ENCODE measurements at regions not wholly inside any gene's neighbourhood (a gene's known extent, or its start where the extent isn't known, plus 50 kb on each side); places are given as distances from the start of the nearest gene placed in this dataset.

GRCh38 chr13:86403181-86403580, 604.0 kb upstream of the SLITRK6 start:
- no peak for DNase-seq (ENCODE audit: low read depth)
- no peak overlapping the region for H3K4me3 ChIP-seq (ENCODE audit: low read depth, low read length)
- TF ChIP-seq, protein P1, sequence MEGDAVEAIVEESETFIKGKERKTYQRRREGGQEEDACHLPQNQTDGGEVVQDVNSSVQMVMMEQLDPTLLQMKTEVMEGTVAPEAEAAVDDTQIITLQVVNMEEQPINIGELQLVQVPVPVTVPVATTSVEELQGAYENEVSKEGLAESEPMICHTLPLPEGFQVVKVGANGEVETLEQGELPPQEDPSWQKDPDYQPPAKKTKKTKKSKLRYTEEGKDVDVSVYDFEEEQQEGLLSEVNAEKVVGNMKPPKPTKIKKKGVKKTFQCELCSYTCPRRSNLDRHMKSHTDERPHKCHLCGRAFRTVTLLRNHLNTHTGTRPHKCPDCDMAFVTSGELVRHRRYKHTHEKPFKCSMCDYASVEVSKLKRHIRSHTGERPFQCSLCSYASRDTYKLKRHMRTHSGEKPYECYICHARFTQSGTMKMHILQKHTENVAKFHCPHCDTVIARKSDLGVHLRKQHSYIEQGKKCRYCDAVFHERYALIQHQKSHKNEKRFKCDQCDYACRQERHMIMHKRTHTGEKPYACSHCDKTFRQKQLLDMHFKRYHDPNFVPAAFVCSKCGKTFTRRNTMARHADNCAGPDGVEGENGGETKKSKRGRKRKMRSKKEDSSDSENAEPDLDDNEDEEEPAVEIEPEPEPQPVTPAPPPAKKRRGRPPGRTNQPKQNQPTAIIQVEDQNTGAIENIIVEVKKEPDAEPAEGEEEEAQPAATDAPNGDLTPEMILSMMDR (IDR thresholded peaks at IDR 0.05; ENCODE audit: insufficient read depth, low read depth, low read length, missing control alignments), result no peak

- TF ChIP-seq, protein P1 (IDR thresholded peaks at IDR 0.05; ENCODE audit: insufficient read depth, low read depth, low read length, missing control alignments), result no peak
- H3K4me3 ChIP-seq (ENCODE audit: low read depth, low read length), result no peak overlapping the region
- DNase-seq (ENCODE audit: low read depth), result peak; percentile 0
Measured at GRCh38 chr13:86409466-86410241, 610.4 kb upstream of the SLITRK6 start.

DNA sequence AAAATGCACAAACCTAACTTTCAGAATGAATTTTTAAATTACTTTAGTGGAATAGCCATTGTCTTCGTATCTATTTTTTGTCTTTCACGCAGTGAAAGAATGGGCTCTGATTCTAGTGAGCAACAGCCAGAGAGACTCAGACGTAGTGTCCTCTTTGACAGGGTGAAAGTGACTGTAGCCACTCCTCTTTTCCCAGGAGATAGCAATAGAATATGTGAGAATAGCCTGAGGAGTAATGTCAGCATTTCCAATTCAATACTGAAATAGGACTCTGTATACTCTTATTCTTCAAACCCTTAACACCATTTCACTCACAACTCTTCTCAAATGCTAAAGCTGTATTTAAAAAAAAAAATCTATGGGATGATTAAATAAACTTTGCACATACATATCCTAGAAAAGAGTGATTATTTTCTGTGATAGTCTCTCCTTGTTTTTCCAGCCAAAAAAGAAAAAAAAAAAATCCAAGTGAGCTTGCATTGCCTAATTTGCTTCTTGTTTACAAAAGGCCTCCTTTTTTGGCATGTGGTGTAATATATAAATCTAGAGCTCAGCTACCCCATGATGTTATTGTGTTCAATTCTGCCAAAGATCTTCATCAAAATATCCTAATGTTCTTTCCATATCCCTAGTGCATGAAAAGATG, 626.1 kb upstream of the SLITRK6 start:
- TF ChIP-seq, protein P1 (IDR thresholded peaks at IDR 0.05; ENCODE audit: insufficient read depth, low read depth, low read length, missing control alignments), result no peak
- H3K4me3 ChIP-seq (ENCODE audit: low read depth, low read length), result no peak overlapping the region
- no peak for DNase-seq (ENCODE audit: low read depth)

GRCh38 chr13:86426437-86426836, 627.2 kb upstream of the SLITRK6 start:
- no peak for DNase-seq (ENCODE audit: low read depth)
- H3K4me3 ChIP-seq (ENCODE audit: low read depth, low read length), result no peak overlapping the region
- TF ChIP-seq, protein P1 (IDR thresholded peaks at IDR 0.05; ENCODE audit: insufficient read depth, low read depth, low read length, missing control alignments), result no peak

DNA sequence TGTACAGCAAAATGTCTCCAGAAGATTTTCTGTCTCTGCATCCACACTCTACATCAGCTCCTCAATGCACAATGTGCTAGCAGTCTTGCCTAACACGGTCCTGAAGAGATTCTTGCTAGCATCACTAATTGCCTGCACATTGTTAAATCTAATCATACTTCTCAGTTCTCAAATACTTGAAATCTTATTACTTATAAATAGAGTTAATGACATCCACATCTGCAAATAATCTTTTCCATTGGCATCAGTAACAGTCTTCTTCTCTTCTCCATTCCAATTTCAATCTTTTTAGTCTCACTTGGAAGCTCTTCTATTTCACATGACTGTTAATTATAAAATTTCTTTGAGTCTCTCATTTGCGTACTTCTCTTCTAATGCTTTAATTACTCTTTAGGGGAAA, 630.5 kb upstream of the SLITRK6 start:
- H3K4me3 ChIP-seq (ENCODE audit: low read depth, low read length), result no peak overlapping the region
- DNase-seq (ENCODE audit: low read depth), result no peak
- TF ChIP-seq, protein P1 (IDR thresholded peaks at IDR 0.05; ENCODE audit: insufficient read depth, low read depth, low read length, missing control alignments), result no peak

- DNase-seq (ENCODE audit: low read depth), result no peak
- no peak overlapping the region for H3K4me3 ChIP-seq (ENCODE audit: low read depth, low read length)
- TF ChIP-seq, protein P1 (IDR thresholded peaks at IDR 0.05; ENCODE audit: insufficient read depth, low read depth, low read length, missing control alignments), result no peak
Measured at GRCh38 chr13:86438034-86438433, 638.8 kb upstream of the SLITRK6 start.

Data from GM12865 (cell line).